ENCODE measurements at regions not wholly inside any gene's neighbourhood (a gene's known extent, or its start where the extent isn't known, plus 50 kb on each side); places are given as distances from the start of the nearest gene placed in this dataset.

DNA sequence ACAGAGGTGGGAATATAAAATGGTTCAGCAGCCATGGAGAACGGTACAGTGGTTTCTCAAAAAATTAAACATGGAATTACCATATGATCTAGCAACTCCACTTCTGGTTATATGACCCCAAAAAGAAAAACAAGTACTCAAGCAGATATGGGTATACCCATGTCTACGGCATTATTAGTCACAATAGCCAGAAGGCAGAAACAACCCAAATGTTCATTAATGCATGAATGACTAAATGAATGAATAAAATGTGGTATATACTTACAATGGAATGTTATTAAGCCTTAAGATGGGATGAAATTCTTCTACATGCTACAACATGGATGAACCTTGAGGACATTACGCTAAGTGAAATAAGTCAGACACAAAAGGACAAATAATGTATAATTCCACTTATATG lies 141.3 kb upstream of the FOXN2 start:
- Histone ChIP-seq H3K27me3 (no peaks in the 10 kb centered on the region), H3K9me3 (no peaks in the 10 kb centered on the region), H3K4me3 (no peak overlapping the region), H3K36me3 (no peaks in the 10 kb centered on the region), H3K4me1 (peaks cover 0 to 36% (median 0%) of the 10 kb centered on the region in 9 donors), H3K27ac (no peak overlapping the region)
- DNase-seq (no peak), ATAC-seq (no peak)
- 81 to 98% methylated on average over 3 of the region's 3 CpGs for WGBS, 2 donors
- TF ChIP-seq, protein P1, sequence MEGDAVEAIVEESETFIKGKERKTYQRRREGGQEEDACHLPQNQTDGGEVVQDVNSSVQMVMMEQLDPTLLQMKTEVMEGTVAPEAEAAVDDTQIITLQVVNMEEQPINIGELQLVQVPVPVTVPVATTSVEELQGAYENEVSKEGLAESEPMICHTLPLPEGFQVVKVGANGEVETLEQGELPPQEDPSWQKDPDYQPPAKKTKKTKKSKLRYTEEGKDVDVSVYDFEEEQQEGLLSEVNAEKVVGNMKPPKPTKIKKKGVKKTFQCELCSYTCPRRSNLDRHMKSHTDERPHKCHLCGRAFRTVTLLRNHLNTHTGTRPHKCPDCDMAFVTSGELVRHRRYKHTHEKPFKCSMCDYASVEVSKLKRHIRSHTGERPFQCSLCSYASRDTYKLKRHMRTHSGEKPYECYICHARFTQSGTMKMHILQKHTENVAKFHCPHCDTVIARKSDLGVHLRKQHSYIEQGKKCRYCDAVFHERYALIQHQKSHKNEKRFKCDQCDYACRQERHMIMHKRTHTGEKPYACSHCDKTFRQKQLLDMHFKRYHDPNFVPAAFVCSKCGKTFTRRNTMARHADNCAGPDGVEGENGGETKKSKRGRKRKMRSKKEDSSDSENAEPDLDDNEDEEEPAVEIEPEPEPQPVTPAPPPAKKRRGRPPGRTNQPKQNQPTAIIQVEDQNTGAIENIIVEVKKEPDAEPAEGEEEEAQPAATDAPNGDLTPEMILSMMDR (IDR thresholded peaks at IDR 0.05): no peak
- intact Hi-C loops (cut with DNase I): no loop called here

DNA sequence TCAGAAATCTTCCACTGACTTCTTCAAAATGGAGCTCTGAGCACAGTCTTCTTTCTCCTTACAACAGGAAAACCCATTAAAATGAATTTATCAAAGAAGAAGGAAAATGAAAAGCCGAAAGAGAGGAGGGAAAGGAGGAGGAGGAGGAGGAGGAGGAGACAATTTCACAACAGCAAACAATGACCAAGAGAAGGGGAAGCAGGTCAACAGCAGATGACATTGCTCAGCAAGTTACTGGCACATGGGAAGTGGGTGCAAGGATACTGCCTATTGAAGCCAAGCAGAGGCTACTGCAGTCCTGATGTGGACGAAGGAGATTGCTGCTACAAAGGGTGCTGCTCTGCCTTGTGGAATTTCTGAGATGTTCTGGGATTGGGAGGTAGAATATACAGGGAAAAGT lies 140.0 kb upstream of the FOXN2 start:
- intact Hi-C loops (cut with DNase I): no loop called here
- Histone ChIP-seq H3K27me3 (no peaks in the 10 kb centered on the region), H3K9me3 (no peaks in the 10 kb centered on the region), H3K36me3 (no peaks in the 10 kb centered on the region), H3K4me3 (no peak overlapping the region), H3K4me1 (peaks cover 0 to 25% (median 0%) of the 10 kb centered on the region in 9 donors), H3K27ac (peak overlapping the region in 1 of 10 donors; percentile 69)
- 73 to 75% methylated on average over 2 of the region's 2 CpGs for WGBS, 2 donors
- ATAC-seq (peak in 3 of 8 donors; percentile 44 to 50 (median 47)), DNase-seq (no peak)
- TF ChIP-seq, protein P1 (IDR thresholded peaks at IDR 0.05): no peak

DNA sequence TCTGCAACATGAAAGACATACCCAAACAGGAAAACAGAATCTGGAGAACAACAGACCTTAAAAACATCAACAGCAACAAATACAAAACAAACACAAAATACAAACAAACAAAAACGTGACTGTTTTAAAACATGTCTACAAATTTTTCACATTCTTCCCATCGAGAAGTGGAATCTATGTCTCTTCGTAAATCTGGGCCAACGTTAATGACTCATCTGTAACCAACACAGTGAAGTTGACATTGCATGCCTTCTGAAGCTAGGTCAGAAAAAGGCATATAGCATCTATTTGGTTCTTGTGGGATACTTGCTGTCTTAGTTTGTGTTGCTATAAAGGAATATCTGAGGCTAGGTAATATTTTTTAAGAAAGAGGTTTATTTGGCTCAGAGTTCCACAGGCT lies 139.2 kb upstream of the FOXN2 start:
- ATAC-seq: no peak
- TF ChIP-seq, protein P1 (IDR thresholded peaks at IDR 0.05): no peak

DNA sequence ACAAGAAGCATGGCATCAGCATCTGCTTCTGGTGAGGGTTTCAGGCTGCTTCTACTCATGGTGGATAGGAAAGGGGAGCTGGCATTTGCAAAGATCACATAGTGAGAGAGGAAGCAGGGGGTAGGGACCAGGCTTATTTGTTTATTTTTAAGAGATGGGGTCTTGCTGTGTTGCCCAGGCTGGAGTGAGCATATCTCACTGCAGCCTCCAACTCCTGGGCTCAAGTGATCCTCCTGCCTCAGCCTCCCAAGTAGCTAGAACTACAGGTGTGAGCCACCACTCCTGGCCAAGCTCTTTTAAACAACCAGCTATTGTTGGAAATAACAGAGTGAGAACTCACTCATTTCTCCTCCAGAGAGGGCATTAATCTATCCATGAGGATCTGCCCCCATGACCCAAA lies 138.8 kb upstream of the FOXN2 start:
- no peaks in the 10 kb centered on the region for H3K9me3 ChIP-seq
- no peaks in the 10 kb centered on the region for H3K36me3 ChIP-seq
- no peaks in the 10 kb centered on the region for H3K27me3 ChIP-seq
- intact Hi-C loops (cut with DNase I): no loop called here
- ATAC-seq (no peak), DNase-seq (no peak)
- TF ChIP-seq, protein P1 (IDR thresholded peaks at IDR 0.05): no peak
- H3K4me1 ChIP-seq: peaks cover 0 to 21% (median 0%) of the 10 kb centered on the region in 9 donors
- no peak overlapping the region for H3K4me3 ChIP-seq
- H3K27ac ChIP-seq: no peak overlapping the region

More for the DNA sequence above, 139.2 kb upstream of the FOXN2 start:
- Histone ChIP-seq H3K36me3 (no peaks in the 10 kb centered on the region), H3K27me3 (no peaks in the 10 kb centered on the region), H3K4me3 (no peak overlapping the region), H3K9me3 (no peaks in the 10 kb centered on the region), H3K4me1 (peaks cover 0 to 21% (median 0%) of the 10 kb centered on the region in 9 donors), H3K27ac (peak overlapping the region in 1 of 10 donors; percentile 69)
- intact Hi-C loops (cut with DNase I): no loop called here
- WGBS, 2 donors: 58 to 63% methylated on average over 4 of the region's 4 CpGs
- no peak for DNase-seq

Data from heart right ventricle (tissue), 16 donors.